ENCODE measurements at regions not wholly inside any gene's neighbourhood (a gene's known extent, or its start where the extent isn't known, plus 50 kb on each side); places are given as distances from the start of the nearest gene placed in this dataset.
"Not testable (repeated sequence)": the region's sequence is repeated elsewhere in the genome, so short reads cannot be mapped to it uniquely, and the experiment has no call there.

- not testable (repeated sequence) for H3K27me3 ChIP-seq (ENCODE audit: insufficient read depth, low read length, poor library complexity); H2AFZ ChIP-seq (ENCODE audit: low read depth, low read length); H3K9me3 ChIP-seq (ENCODE audit: insufficient read depth, low read length, severe bottlenecking); ATAC-seq (ENCODE audit: insufficient read depth, low read depth); H3K79me2 ChIP-seq (ENCODE audit: insufficient read depth, low read length); H3K27ac ChIP-seq (ENCODE audit: low read length); H3K4me2 ChIP-seq (ENCODE audit: insufficient read depth, low read length); DNase-seq; H4K20me1 ChIP-seq (ENCODE audit: insufficient read depth, low read length); H3K4me1 ChIP-seq (ENCODE audit: insufficient read depth, low read length); H3K4me3 ChIP-seq (ENCODE audit: low read depth in 1 of 2, low read length in 2 of 2); H3K9ac ChIP-seq (ENCODE audit: low read depth, low read length); H3K36me3 ChIP-seq (ENCODE audit: insufficient read depth, low read length)
These were observed 58.7 kb downstream of the POU5F2 start for GRCh38 chr5:93682471-93683404.

GRCh38 chr5:93681432-93681831 lies 60.0 kb downstream of the POU5F2 start:
- Histone ChIP-seq H3K9me3 (ENCODE audit: insufficient read depth, low read length, severe bottlenecking) (no peaks in the 10 kb centered on the region), H3K4me2 (ENCODE audit: insufficient read depth, low read length) (no peak overlapping the region), H2AFZ (ENCODE audit: low read depth, low read length) (no peak overlapping the region), H3K36me3 (ENCODE audit: insufficient read depth, low read length) (no peaks in the 10 kb centered on the region), H3K4me3 (ENCODE audit: low read depth in 1 of 2, low read length in 2 of 2) (no peak overlapping the region), H4K20me1 (ENCODE audit: insufficient read depth, low read length) (no peaks in the 10 kb centered on the region), H3K9ac (ENCODE audit: low read depth, low read length) (no peak overlapping the region), H3K79me2 (ENCODE audit: insufficient read depth, low read length) (no peaks in the 10 kb centered on the region), H3K27me3 (ENCODE audit: insufficient read depth, low read length, poor library complexity) (no peaks in the 10 kb centered on the region), H3K27ac (ENCODE audit: low read length) (no peak overlapping the region), H3K4me1 (ENCODE audit: insufficient read depth, low read length) (no peaks in the 10 kb centered on the region)
- ATAC-seq (ENCODE audit: insufficient read depth, low read depth) (no peak), DNase-seq (no peak)
- TF ChIP-seq EZH2 (IDR thresholded peaks at IDR 0.05; ENCODE audit: borderline replicate concordance, low read depth, low read length, severe bottlenecking) (no peak), CTCF (IDR thresholded peaks at IDR 0.05; ENCODE audit: borderline replicate concordance, extremely low read depth, low read length, poor library complexity, severe bottlenecking) (peak; percentile 29)

- no peak for ATAC-seq (ENCODE audit: insufficient read depth, low read depth)
These were observed 64.0 kb downstream of the POU5F2 start for GRCh38 chr5:93677359-93677891.

More at GRCh38 chr5:93677359-93677891, 64.0 kb downstream of the POU5F2 start:
- no peaks in the 10 kb centered on the region for H3K27me3 ChIP-seq (ENCODE audit: insufficient read depth, low read length, poor library complexity)
- H3K27ac ChIP-seq (ENCODE audit: low read length) = no peak overlapping the region
- H3K4me1 ChIP-seq (ENCODE audit: insufficient read depth, low read length) = no peaks in the 10 kb centered on the region
- H3K4me3 ChIP-seq (ENCODE audit: low read depth in 1 of 2, low read length in 2 of 2) = no peak overlapping the region
- H4K20me1 ChIP-seq (ENCODE audit: insufficient read depth, low read length) = no peaks in the 10 kb centered on the region
- no peak for TF ChIP-seq CTCF (IDR thresholded peaks at IDR 0.05; ENCODE audit: borderline replicate concordance, extremely low read depth, low read length, poor library complexity, severe bottlenecking)
- no peaks in the 10 kb centered on the region for H3K36me3 ChIP-seq (ENCODE audit: insufficient read depth, low read length)
- no peaks in the 10 kb centered on the region for H3K9me3 ChIP-seq (ENCODE audit: insufficient read depth, low read length, severe bottlenecking)
- H3K9ac ChIP-seq (ENCODE audit: low read depth, low read length) = no peak overlapping the region
- H3K4me2 ChIP-seq (ENCODE audit: insufficient read depth, low read length) = no peak overlapping the region
- no peak overlapping the region for H2AFZ ChIP-seq (ENCODE audit: low read depth, low read length)
- DNase-seq = no peak
- no peaks in the 10 kb centered on the region for H3K79me2 ChIP-seq (ENCODE audit: insufficient read depth, low read length)

All from DND-41 (cell line).